ENCODE measurements at regions not wholly inside any gene's neighbourhood (a gene's known extent, or its start where the extent isn't known, plus 50 kb on each side); places are given as distances from the start of the nearest gene placed in this dataset.

DNA sequence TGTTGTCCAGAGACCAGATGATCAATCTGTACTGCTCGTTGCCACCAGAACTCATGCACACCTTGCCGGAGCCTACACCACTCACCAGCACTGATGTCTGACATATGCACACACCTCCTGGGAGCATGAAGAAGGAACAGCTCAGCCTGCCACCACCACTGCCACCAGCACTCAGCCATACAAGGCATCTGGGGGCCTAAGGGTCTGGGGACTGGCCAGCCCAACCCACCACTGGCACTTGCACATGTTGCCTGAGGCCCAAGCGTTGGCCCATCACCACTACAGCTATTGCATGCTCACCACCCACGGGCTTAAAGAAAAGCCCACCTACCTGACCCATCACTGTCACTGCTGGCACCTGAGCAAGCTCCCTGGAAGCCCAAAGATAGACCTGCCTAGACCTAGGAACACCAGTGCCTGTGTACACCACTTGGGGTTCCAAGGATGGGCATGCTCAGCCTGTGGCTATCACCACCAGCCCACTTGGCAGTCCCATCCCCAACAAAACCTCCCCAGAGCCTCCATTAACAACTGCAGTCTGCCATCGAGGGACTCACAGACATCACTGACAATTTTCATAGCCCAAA, 174.3 kb upstream of the GRID2 start:
- ATAC-seq, result no peak
- 50% methylated on average over 2 of the region's 5 CpGs for WGBS (ENCODE audit: insufficient coverage, low coverage, low lambda C conversion rate, missing lambda C conversion rate)
- intact Hi-C loops (cut with DNase I), result no loop called here
- H3K27ac ChIP-seq, result no peak overlapping the region
- TF ChIP-seq, protein P1, sequence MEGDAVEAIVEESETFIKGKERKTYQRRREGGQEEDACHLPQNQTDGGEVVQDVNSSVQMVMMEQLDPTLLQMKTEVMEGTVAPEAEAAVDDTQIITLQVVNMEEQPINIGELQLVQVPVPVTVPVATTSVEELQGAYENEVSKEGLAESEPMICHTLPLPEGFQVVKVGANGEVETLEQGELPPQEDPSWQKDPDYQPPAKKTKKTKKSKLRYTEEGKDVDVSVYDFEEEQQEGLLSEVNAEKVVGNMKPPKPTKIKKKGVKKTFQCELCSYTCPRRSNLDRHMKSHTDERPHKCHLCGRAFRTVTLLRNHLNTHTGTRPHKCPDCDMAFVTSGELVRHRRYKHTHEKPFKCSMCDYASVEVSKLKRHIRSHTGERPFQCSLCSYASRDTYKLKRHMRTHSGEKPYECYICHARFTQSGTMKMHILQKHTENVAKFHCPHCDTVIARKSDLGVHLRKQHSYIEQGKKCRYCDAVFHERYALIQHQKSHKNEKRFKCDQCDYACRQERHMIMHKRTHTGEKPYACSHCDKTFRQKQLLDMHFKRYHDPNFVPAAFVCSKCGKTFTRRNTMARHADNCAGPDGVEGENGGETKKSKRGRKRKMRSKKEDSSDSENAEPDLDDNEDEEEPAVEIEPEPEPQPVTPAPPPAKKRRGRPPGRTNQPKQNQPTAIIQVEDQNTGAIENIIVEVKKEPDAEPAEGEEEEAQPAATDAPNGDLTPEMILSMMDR (IDR thresholded peaks at IDR 0.05), result no peak
- TF ChIP-seq POLR2A (IDR thresholded peaks at IDR 0.05), result no peak
- no peak overlapping the region for H3K4me3 ChIP-seq
- H3K4me1 ChIP-seq, result no peaks in the 10 kb centered on the region
- no peaks in the 10 kb centered on the region for H3K9me3 ChIP-seq
- H3K27me3 ChIP-seq, result no peaks in the 10 kb centered on the region
- H3K36me3 ChIP-seq, result no peaks in the 10 kb centered on the region
- DNase-seq, result no peak

DNA sequence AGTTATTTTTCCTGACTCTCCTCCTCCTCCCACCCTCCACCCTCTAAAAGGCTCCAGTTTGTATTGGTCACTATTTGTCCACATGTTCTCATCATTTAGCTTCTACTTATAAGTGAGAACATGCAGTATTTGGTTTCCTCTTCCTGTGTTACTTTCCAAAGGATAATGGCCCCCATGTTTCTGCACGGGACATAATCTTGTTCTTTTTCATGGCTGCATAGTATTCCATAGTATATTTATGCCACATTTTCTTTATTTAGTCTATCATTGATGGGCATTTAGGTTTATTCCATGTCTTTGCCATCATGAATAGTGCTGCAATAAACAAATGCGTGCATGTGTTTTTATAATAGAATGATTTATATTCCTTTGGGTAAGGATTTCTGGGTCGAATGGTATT, 167.3 kb upstream of the GRID2 start:
- TF ChIP-seq, protein P1 (IDR thresholded peaks at IDR 0.05), result no peak
- 57% methylated on average over 3 of the region's 3 CpGs for WGBS (ENCODE audit: insufficient coverage, low coverage, low lambda C conversion rate, missing lambda C conversion rate)

DNA sequence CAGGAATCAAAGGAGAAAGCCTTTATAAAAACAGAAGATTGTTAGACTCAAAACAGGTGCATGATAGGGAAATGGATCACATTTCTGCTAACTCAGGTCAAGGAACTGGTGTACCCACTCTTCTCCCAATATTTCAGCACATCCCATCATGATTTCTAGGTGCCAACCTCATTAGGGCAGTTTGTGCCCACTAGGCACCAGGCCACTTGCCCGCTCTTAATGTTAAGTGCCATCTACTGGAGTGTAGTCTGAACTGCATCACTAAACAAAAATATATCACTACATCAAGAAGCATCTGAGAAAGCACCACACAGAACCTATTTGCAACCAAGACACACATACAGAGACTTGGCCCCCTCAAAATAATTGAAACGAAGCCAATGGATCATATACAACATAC, 140.4 kb upstream of the GRID2 start:
- Histone ChIP-seq H3K4me1 (no peaks in the 10 kb centered on the region), H3K9me3 (no peaks in the 10 kb centered on the region), H3K4me3 (no peak overlapping the region), H3K27me3 (no peaks in the 10 kb centered on the region), H3K36me3 (no peaks in the 10 kb centered on the region), H3K27ac (no peak overlapping the region)
- no peak for TF ChIP-seq POLR2A (IDR thresholded peaks at IDR 0.05)
- TF ChIP-seq, protein P1 (IDR thresholded peaks at IDR 0.05), result peak in 3 of 4 donors; percentile 30 to 46 (median 42)
- DNase-seq, result no peak
- 29% methylated on average over 2 of the region's 2 CpGs for WGBS (ENCODE audit: insufficient coverage, low coverage, low lambda C conversion rate, missing lambda C conversion rate)
- peak; percentile 59 to 69 (median 62) for ATAC-seq
- intact Hi-C loops (cut with DNase I), result no loop called here

More for the DNA sequence above, 167.3 kb upstream of the GRID2 start:
- Histone ChIP-seq H3K27ac (no peak overlapping the region), H3K9me3 (no peaks in the 10 kb centered on the region), H3K4me3 (no peak overlapping the region), H3K27me3 (no peaks in the 10 kb centered on the region), H3K36me3 (no peaks in the 10 kb centered on the region), H3K4me1 (no peaks in the 10 kb centered on the region)
- ATAC-seq (no peak), DNase-seq (no peak)
- intact Hi-C loops (cut with DNase I), result no loop called here

DNA sequence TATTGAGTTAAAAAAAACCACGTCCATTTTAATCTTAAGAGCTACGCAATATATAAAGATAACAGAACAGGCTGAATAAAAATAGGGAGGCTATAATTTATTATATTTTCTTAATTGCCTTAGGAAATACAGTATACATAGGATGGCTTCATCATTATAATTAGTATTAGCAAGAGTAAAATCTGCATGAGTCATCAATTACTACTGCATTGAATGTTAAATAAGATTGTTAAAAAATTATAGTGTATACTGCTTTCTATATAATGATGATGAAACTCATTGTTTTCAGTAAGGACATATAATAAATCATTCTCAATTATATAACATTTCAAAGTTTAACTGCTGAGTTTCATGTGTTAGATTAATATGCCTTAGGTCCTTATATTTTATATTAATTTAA, 133.4 kb upstream of the GRID2 start:
- no peak for ATAC-seq
- no peak for DNase-seq
- TF ChIP-seq, protein P1 (IDR thresholded peaks at IDR 0.05), result no peak
- no peak for TF ChIP-seq POLR2A (IDR thresholded peaks at IDR 0.05)
- WGBS (ENCODE audit: insufficient coverage, low coverage, low lambda C conversion rate, missing lambda C conversion rate), result 57% methylated on average over 2 of the region's 2 CpGs
- no peaks in the 10 kb centered on the region for H3K36me3 ChIP-seq
- no peak overlapping the region for H3K4me3 ChIP-seq
- H3K9me3 ChIP-seq, result no peaks in the 10 kb centered on the region
- H3K4me1 ChIP-seq, result no peaks in the 10 kb centered on the region
- no peaks in the 10 kb centered on the region for H3K27me3 ChIP-seq
- intact Hi-C loops (cut with DNase I), result no loop called here
- no peak overlapping the region for H3K27ac ChIP-seq

DNA sequence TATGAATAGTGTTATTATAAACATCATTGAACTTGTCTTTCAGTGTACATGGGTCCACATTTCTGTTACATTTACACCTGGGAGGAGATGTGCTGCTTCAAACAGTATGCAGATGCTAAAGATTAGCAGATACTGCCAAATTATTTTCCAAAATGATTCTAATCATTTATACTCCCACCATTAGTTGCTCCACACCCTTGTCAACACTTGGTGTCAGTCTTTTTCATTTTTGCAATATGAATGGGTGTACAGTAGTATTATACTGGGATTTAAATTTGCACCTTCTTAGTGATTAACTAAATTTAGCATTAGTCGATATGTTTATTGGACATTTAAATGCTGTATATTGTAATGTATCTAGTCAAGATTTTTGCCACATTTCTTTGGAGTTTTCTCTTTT, 131.6 kb upstream of the GRID2 start:
- WGBS (ENCODE audit: insufficient coverage, low coverage, low lambda C conversion rate, missing lambda C conversion rate), result 70% methylated on average over 1 of the region's 1 CpG
- no peaks in the 10 kb centered on the region for H3K36me3 ChIP-seq
- no peaks in the 10 kb centered on the region for H3K9me3 ChIP-seq
- intact Hi-C loops (cut with DNase I), result no loop called here
- H3K4me1 ChIP-seq, result no peaks in the 10 kb centered on the region
- no peak overlapping the region for H3K27ac ChIP-seq
- ATAC-seq, result no peak
- no peak overlapping the region for H3K4me3 ChIP-seq
- TF ChIP-seq POLR2A (IDR thresholded peaks at IDR 0.05), result no peak
- H3K27me3 ChIP-seq, result no peaks in the 10 kb centered on the region
- no peak for DNase-seq
